NCI-H2227 treated with DMSO at 0.1 percent for 48 hours (cell line): ENCODE measurements at regions not wholly inside any gene's neighbourhood (a gene's known extent, or its start where the extent isn't known, plus 50 kb on each side); places are given as distances from the start of the nearest gene placed in this dataset.
"Not testable (repeated sequence)": the region's sequence is repeated elsewhere in the genome, so short reads cannot be mapped to it uniquely, and the experiment has no call there.

Source experiments
- DNase-seq: peaks from one replicate; lab custom pipeline; 2025; lab: John Stamatoyannopoulos, UW

DNA sequence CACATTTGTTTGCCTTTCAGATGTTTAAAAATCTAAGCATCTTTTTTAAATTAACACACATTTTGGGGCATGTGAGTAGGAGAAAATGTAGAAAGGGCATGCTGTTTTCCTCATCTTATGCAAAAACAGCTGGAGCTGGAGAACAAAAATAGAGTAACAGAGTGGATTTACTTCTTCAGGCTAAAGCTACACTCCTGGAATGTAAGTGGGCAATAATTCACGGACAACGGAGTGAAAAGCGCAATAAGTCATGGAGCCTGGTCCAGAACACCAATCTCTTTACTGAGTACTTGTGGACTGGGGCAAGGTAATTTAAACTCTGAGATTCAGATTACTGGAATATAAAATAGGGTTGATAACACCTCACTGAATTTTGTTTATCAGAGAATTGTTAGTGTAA lies 1018.8 kb upstream of the HS3ST1 start:
- DNase-seq: no peak

DNA sequence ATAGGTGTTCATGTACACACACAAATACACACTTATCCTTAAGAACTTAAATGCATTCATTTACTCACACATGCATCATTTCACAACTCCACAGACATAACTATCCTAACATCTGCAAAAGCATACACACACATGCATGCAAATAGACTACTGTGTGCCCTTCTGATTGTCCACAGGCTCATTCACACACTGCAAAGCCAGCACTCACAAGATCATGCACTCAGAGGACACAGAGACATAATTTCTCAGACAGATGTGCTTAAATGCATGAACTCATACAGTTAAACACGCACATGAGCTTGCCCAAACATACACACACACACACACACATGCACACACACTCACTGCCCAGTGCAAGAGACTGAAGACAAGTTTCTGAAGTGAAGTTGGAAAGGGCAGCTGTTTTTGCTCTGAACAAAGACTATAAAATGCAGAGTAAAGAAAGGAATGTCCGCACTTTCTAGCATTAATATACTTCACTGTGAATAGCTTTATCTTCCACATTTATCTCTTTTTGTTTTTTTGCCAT lies 1018.0 kb upstream of the HS3ST1 start:
- no peak for DNase-seq

DNA sequence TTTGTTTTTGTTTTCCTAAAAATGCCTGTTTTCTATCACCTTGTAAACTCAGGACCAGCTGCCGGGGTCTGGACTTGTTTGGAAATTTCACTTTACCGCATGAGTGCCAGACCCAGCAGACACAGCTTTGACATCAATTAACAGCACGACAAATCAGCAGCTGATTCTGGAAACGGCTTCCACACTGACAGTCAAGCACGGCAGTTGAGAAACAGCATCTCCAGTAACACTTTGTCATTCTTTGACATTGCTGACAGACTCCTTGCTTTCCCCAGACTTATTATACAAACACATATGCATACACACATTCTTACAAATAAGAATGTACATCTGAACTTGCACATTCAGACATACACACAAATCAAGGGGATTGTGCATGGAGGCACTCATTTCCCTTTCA lies 1017.6 kb upstream of the HS3ST1 start:
- DNase-seq: no peak

DNA sequence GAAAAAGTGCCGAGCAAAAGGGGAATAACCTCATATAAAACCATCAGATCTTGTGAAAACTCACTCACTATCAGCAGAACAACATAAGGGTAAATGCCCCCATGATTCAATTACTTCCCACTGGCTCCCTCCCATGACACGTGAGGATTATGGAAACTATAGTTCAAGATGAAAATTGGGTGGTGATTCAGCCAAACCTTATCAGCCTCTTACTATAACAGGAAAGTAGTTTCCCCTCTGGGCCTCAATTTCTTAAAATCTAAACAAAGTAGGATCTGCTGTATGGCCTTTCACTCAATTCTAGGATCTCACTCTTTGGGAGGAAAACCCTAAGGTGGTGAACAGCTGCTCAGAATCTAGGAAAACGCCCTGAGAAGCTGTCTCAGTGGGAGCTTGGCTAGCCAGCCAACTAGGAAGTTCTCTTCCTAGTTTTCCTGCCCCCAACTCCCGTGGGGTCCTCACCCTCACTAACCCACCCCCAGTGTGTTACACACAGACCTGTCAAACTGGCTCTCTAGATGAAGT lies 1017.1 kb upstream of the HS3ST1 start:
- no peak for DNase-seq

DNA sequence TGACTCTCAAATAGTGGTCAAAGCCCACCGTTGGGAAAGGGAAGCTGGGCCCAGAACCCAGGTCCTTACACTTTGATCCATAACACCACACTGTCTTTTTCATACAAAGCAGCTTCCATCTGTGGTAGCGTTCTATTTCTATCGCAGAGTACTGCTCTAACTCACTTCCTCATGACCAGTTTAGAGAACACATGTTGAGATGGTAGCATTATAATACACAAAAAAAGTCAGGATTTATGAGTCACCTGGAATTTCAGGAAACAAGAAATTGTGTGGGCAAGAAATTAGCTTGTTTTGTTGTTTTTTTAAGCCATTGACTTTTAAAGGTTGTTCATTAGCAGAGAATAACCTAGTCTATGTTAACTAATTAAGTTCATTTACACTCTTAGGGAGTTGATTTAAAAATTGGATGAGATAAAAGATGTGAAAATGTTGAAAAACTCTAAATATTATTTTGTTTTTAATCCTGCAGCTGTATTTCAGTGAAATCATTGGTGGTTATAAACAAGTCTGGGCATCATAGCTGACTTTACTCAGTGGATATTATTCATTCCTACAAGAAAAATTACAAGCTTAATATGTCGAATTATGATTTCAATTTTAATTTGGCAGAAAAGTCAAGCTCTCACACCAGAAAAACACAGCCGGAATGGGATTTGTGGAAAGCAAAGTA lies 1011.1 kb upstream of the HS3ST1 start:
- DNase-seq: no peak

DNA sequence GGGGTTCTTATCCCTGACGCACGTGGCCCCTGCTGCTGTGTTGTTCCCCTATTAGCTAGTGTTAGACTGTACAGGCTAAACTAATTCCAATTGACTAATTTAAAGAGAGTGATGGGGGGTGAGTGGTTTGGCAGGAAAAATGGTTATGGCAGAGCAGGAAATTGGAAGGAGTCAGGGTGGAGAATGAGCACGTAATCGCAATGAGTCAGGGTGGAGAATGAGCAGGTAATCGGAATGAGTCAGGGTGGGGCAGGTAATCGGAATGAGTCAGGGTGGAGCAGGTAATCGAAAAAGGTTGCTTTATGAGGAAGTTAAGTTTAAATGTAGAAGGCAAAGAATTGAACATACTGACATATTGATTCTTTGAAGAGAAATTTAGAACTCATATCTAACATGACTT lies 1002.6 kb upstream of the HS3ST1 start:
- not testable (repeated sequence) for DNase-seq

DNA sequence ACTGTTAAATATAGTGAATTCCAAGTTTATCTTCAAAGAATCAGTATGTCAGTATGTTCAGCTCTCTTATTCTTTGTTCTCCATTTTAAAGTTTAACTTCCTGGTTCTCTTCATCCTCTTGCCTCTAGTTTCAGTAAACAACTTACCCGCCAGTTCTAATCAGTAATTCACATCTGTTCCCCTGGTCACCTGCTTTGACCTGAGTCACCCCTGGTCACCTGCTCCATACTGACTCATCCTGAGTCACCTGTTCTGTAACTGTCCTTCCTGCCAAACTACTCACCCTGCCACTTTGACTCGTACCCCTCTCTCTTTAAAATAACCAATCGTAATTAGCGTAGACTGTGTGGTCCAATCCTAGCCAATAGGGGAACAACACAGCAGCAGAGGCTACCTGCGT lies 992.7 kb upstream of the HS3ST1 start:
- DNase-seq: no peak

DNA sequence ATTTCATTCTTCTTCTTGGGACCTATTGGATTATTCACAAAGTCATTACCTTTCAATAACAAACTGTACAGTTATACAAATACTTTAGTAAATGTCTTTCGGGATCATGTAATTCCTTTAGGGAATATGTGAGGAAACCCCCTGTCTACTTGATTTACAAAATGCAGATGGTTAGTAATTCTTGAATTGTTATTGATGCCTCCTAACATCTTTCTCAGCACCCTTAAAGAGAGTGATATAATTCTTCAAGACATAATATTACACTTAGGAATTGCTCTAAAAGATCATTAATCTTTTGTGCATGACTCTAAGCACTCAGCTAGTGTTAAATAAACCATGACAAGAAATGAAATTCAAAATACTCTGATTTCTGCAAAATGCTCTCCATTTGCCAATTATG lies 988.1 kb upstream of the HS3ST1 start:
- DNase-seq: no peak

DNA sequence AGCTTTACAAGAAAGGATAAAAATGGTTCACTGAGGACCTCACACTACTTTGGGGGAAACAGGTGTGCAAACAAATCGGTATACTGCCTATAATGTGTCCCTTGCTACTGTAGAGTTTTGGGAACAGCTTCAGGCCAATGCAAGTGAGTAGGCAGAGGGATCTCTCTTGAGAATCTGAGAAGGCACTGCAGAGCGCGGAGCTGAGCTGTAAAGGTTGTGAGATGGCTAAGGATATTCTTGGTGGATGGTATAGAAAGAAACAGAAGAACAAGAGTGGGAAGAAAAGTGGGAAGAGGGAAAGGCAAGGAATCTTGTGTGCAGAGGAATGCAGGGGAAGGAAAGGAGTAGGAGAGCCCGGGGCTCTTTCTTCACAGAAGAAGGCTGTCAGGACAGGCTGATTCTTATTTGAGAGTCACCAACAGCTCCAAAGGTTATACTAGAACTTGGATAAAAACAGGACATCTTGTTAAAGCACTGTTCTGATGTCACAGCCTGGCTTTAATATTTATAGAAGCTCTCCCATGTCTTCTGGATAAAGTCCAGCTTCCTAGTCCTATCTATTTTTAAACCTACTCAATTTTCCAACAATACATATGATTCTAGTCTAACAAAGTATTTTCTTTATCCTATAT lies 985.6 kb upstream of the HS3ST1 start:
- DNase-seq: no peak

DNA sequence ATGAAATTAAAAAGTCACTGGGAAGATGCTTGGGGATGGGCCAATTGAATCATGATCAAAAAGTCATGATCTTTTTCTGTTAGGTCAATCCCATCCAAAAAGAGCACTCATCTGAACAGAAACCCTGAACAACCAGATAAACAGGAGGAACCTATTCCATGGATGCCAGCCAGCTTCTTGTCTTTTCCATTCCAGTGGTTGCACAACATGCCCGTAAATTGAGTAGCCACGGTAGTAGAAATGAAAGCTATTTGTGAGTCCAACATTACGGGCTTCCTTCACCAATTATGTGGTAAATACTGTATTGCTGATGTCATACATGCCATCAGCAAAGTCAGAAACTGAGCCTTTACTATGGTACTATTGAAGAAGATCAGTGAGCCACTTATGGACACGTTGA lies 982.4 kb upstream of the HS3ST1 start:
- DNase-seq: no peak

DNA sequence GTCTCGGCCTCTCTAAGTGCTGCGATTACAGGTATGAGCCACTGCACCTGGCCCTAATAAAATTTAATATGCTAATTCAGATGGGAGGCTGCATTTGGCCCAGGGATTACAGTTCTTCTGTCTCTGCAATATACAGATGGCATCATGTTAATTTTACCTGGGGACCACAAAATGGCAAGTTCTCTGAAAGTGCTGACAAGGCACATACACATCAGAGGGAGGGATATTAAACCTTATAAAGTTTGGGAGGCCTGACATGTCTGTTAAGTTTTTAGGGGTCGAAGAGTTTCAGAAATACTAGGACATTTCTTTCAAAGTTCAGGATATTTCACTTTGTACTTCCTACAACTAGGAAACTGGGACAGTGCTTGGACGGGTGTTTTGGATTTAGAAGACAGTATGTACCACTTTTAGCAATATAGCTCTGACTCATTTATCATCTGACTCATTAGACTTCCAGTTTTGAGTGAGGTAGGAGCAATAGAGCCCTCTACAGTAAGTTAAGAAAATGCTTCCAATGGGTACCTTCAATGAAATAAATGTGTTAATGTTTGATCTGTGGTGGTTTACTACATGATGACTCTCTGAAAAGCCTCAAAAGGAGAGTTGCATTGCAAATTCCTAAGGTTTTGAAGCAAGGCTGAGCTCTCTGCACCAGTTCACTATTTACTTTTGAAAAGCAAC lies 981.0 kb upstream of the HS3ST1 start:
- no peak for DNase-seq

DNA sequence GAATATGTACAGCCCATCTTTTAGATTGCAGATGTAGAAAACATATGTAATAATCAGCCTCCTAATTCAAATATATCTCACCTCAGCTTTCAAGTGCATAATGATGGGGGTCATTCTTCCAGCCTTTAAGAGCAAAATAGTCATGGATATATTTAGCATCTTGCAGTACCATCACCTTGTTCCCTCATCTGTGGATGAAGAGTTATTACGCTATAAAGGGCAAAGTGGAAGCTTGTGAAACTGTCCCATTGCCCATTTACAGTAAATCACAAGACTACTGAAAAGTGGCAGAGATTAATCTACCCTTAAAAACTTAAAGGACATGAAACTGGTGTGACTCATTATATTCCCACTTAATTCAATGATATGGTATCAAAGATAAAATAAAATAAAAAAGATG lies 979.7 kb upstream of the HS3ST1 start:
- no peak for DNase-seq

DNA sequence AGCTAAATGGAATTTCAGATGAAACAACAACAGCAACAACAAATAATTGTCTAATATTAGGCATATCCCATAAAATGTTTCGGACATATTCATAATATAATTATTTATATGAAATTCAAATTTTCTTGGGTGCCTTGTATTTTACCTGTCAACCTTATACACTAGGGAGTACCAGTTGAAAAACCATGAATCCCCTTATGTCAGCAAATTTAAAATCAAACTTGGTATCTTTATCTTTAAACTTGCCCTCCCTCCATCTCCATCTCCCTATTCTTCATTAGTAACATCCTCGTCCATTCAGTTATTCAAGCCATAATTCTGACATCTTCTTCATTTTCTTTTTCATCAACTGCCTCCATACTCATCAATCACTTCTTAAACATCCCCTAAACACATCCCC lies 974.5 kb upstream of the HS3ST1 start:
- DNase-seq: no peak

DNA sequence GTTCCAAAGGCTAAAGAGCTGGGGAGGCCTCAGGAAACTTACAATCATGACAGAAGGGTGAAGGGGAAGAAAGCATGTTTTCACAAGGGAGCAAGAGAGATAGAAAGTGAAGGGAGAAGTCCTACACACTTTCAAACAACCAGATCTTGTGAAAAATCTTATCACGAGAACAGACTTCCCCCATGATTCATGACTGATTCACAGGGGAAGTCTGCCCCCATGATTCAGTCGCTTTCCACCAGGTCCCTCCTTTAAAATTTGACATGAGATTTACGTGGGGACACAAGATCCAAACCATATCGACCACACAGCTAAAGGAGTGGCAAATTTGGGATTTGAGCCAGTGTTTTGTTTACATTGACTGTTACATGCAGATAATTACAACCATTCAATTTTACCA lies 971.1 kb upstream of the HS3ST1 start:
- DNase-seq: no peak

DNA sequence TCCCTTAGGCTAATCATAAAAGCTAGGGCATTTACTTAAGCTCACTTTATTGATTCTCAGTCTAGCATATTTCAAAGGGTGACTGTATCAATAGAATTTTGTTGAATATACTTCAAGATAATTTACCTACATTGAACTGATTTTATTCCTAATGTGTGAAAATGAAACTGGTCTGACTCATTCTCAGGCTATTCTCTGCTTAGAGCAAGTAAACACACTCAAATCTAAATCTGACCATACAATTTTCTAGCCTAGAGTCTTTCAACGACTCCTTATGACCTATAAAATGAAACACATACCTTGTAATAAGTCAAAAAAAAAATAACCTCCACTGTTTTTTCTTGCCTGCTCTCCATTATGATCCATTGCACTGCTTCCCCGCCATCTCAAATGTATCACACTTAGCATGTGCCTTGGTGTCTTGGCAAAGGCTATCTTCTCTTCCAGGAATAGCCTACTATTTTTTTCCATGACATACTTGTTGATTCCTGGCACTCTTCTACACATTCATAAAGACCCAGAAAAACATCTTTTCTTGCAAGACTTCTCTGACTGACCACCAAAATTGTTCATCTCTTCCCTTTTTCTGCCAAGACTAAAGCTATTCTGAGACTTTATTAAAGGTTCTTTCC lies 965.1 kb upstream of the HS3ST1 start:
- DNase-seq: no peak

DNA sequence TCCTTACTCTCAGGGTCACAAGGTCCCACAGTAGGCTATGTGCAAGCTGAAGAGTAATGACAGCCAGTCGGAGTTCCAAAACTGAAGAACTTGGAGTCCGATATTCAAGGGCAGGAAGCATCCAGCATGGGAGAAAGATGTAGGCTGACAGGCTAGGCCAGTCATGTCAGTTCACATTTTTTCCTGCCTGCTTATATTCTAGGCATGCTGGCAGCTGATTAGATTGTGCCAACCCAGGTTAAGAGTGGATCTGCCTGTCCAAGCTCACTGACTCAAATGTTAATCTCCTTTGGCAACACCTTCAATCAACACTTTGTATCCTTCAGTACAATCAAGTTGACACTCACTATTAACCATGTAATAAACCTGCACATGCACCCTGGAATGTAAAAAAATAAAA lies 960.9 kb upstream of the HS3ST1 start:
- DNase-seq: no peak

DNA sequence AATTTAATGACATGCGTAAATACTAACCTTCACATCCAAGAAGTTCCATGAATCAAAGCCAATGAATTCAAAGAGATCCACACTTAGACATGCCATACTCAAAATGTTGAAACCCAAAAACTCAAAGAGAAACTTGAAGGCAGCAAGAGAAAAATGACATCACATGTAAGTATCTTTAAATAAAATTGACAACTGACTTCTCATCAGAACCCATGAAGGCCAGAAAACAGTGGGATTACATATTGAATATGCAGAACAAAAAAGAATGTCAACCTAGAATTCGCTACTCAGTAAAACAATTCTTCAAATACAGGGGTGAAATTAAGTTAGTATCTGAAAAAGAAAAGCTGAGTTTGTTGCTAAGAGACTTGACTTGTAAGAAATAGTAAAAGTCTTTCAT lies 953.9 kb upstream of the HS3ST1 start:
- DNase-seq: no peak

DNA sequence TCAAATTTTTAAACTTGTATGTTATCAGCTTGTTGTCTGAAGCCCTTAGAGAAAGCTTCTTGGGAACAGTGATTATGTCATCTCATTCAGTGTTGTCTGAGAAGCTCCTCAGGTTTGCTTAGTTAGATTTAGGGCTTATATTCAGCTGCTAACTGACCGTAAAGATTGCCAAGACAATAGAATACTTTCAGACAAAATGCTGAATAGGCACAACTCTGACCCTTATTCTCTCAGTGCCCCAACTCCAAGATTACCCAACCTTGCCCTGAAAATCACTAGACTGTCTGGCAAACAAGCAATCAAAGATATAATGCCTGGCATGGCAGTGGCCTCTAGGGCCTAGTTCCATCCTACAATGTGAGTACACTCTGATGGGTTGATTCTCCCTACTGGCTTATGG lies 950.5 kb upstream of the HS3ST1 start:
- DNase-seq: no peak

DNA sequence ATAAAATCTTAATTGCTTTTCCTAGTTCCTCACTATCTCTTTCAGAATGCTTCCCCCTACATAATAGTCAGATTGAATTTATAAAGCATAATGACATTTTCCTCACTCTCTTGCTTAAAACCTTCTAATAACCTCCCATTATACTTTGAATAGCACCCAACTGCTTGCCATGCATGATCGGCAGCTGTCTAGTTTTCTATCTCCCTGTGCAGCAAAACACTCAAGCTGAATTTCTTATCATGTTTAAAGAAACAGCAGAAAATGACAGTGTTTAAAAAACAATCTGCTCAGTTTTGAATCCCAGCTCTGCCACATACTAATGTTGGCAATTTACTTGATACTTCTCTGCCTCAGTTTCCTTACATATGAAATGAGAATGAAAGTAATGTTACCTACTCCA lies 947.1 kb upstream of the HS3ST1 start:
- no peak for DNase-seq

DNA sequence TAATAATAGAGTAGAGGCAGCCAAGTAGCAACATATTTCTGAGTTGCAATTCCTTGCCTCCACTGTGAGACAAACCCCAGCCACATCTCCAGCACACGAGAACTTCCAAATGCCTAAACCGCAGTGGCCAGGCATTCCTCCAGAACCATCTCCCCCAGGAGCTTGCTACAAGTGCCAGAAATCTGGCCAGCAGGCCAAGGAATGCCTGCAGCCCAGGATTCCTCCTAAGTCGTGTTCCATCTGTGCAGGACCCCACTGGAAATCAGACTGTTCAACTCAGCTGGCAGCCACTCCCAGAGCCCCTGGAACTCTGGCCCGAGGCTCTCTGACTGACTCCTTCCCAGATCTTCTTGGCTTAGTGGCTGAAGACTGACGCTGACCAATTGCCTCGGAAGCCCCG lies 937.2 kb upstream of the HS3ST1 start:
- not testable (repeated sequence) for DNase-seq

DNA sequence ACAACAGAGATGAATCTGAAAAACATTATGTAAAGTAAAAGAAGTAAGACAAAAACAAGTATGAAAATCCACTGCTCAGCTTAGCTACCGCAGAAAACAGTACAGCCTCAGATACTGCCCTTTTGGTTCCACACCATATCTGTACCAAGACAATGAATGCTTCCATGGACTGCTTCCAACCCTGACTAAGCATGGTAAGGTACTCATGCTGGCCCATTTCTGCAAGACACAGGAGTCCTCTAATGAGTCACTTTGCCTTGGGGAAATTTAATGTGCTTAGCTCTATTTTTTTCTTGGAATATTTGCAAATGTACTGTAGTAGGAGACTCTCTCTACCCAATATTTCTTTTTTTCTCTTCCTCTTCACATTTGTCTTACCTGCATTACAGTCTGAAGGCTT lies 931.7 kb upstream of the HS3ST1 start:
- no peak for DNase-seq

DNA sequence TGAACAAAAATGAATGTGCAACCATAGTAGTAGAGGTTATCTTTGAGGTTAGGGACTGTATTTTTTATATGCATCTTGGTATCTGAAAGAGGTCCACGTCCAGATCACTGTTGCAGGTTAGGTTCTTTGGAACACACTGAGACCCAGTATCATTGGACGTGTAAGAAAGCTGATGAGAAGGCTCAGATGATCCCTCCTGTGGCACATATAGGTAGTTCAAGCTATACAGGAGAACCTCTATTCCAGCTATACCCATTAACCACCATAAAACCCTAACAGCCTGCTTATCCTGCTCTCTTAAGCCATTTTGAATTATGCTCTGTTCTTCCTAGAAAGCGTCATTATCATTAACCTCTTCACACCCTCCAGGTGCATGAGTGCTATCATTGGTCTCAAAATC lies 930.7 kb upstream of the HS3ST1 start:
- DNase-seq: no peak

DNA sequence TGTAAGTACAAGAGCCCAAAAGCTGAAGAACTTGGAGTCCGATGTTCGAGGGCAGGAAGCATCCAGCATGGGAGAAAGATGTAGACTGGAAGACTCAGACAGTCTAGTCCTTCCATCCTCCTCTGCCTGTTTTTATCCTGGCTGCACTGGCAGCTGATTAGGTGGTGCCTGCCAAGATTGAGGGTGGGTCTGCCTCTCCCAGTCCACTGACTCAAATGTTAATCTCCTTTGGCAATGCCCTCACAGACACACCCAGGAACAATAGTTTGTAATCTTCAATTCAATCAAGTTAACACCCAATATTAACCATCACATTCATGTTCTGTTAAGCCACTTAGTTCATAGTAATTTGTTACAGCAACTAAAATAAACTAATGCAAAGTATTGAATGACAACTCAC lies 904.4 kb upstream of the HS3ST1 start:
- DNase-seq: not testable (repeated sequence)
